Esophagus squamous epithelium (tissue), 4 donors: ENCODE measurements at regions not wholly inside any gene's neighbourhood (a gene's known extent, or its start where the extent isn't known, plus 50 kb on each side); places are given as distances from the start of the nearest gene placed in this dataset.

Source experiments
- POLR2A ChIP-seq, 4 donors: fragments of 450-650 bp; IDR thresholded peaks; one replicate each; pipeline ENCODE4 v1.6.1; 2017; ENCODE audit warnings: antibody characterized with exemption in 4 of 4, mild to moderate bottlenecking in 4 of 4, moderate library complexity in 3 of 4
- TF ChIP-seq, protein P1 (sequence below), 6 experiments: fragments of 450-650 bp in 4 of 6; fragments of 200-600 bp in 2 of 6; sonication (generic) in 2 of 6; IDR thresholded peaks; one replicate each; pipeline ENCODE4 v1.5.1; 2016 to 2019; ENCODE audit warnings: antibody characterized with exemption in 6 of 6, mild to moderate bottlenecking in 4 of 6, moderate library complexity in 4 of 6

DNA sequence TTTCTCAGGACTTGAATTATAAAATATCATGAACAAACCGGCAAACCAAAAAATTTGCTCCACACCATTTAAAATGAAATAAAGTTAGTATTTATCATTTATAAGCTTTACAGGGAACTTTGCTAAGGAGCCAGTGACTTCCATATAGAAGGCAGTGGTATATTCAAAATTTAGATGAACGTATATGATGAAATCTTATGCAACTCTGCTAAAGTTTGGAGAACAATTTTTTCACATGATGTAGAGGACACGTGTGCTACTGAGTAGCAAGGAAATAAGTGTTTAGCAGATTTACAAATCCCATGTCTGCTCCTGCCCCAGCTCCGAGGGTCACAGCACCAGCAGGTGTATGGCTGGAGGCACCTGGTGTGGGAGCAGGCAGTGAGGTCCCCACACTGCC lies 70.8 kb upstream of the IFNG-AS1 start:
- no peak for TF ChIP-seq POLR2A (IDR thresholded peaks at IDR 0.05)
- TF ChIP-seq, protein P1, sequence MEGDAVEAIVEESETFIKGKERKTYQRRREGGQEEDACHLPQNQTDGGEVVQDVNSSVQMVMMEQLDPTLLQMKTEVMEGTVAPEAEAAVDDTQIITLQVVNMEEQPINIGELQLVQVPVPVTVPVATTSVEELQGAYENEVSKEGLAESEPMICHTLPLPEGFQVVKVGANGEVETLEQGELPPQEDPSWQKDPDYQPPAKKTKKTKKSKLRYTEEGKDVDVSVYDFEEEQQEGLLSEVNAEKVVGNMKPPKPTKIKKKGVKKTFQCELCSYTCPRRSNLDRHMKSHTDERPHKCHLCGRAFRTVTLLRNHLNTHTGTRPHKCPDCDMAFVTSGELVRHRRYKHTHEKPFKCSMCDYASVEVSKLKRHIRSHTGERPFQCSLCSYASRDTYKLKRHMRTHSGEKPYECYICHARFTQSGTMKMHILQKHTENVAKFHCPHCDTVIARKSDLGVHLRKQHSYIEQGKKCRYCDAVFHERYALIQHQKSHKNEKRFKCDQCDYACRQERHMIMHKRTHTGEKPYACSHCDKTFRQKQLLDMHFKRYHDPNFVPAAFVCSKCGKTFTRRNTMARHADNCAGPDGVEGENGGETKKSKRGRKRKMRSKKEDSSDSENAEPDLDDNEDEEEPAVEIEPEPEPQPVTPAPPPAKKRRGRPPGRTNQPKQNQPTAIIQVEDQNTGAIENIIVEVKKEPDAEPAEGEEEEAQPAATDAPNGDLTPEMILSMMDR (IDR thresholded peaks at IDR 0.05): no peak
